ENCODE measurements at regions not wholly inside any gene's neighbourhood (a gene's known extent, or its start where the extent isn't known, plus 50 kb on each side); places are given as distances from the start of the nearest gene placed in this dataset.
A peak's percentile ranks its signal among the peaks of the same experiment; 100 is the strongest.
"Not testable (repeated sequence)": the region's sequence is repeated elsewhere in the genome, so short reads cannot be mapped to it uniquely, and the experiment has no call there.

GRCh38 chr1:171397851-171398469 is 84.0 kb downstream of the FMO4 start:
- no peak for DNase-seq (ENCODE audit: low read depth)

GRCh38 chr1:171403393-171403792 is 81.9 kb upstream of the PRRC2C start:
- DNase-seq (ENCODE audit: low read depth): peak; percentile 32

DNA sequence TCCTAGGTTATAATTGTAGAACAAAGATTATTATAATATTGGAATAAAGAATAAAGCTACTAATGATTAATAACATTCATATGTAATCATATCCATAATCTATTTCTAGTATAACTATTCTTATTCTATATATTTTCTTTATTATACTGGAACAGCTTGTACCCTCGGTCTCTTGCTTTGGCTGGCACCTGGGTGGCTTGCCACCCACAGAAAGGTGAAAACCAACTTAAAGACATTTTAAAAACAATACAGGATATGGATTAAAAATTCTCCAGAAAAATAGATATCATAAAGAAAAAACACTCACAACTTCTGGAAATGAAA is 80.0 kb upstream of the PRRC2C start:
- no peak for DNase-seq (ENCODE audit: low read depth)

DNA sequence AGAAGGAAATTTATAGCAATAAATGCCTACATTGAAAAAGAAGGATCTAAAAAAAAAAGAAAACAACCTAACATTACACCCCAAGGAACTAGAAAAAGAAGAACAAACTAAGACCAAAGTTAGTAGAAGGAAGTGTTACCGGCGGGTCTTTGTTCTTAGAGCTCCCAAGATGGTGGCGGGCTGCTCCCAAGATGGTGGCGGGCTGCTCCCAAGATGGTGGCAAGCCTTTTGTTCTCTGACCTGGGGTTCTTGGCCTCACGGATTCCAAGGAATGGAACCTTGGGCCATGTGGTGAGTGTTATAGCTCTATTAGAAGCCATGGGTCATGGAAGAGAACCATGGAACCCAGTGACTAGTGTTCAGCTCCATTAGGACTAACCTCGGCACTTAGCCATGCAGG is 71.8 kb upstream of the PRRC2C start:
- not testable (repeated sequence) for DNase-seq (ENCODE audit: low read depth)

DNA sequence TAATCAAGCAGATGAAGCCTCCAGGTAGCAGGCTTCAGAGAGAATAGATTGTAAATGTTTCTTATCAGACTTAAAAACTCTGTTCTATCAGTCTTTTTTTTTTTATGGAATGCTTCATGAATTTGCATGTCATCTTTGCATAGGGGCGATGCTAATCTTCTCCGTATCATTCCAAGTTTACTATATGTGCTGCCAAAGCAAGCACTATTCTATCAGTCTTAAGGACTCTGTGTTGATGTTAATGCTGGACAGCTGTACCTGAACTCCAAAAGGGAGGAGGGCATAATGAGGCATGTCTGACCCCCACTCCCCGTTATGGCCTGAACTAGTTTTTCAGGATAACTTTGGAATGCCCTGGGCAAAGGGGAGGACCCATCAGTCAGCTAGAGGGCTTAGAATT is 66.8 kb upstream of the PRRC2C start:
- DNase-seq (ENCODE audit: low read depth): no peak

GRCh38 chr1:171420810-171421209 is 64.5 kb upstream of the PRRC2C start:
- DNase-seq (ENCODE audit: low read depth): no peak

DNA sequence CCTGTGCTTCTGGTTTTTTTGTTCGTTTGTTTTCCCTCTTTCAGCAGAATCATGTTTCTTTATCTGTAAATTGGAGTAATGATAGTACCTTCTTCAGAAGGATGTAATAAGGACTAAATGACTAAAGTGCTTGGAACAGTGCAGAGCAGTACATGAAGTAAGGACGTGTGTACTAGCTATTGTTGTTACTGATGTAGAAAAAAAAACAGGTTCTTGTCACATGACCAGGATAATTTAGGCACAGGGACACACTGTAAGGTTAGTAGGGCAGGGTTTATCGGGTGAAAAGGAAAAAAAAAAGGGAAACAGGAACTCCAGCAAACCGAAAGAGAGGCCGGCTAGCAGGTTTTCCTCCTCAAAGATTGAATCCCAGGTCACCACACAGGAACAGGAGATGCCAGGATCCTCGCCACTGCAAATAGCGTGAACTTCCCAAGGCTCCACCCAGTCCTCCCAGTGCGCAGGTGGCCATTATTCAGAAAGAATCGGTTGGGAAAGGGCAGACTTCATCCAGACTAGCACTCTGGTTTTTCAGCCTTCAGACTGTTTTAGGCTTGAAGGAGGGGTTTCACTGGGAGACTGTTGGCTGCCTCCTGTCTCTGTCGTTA is 63.8 kb upstream of the PRRC2C start:
- no peak for DNase-seq (ENCODE audit: low read depth)

DNA sequence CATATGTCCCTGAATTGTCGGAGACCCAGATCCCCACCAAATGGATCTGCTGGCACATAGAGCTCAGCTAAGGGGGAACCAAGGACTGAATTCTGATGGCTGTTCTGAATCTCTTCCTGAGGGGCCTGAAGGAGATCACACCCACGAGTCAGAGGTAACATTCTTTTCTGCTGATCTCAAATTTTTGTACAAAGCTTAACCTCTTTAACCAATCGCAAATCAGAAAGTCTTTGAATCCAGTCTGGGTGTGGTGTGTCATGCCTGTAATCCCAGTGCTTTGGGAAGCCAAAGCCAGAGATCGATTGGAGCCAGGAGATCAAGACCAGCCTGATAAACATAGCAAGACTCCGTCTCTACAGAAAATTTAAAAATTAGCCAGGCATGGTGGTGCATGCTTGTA is 62.8 kb upstream of the PRRC2C start:
- no peak for DNase-seq (ENCODE audit: low read depth)

DNA sequence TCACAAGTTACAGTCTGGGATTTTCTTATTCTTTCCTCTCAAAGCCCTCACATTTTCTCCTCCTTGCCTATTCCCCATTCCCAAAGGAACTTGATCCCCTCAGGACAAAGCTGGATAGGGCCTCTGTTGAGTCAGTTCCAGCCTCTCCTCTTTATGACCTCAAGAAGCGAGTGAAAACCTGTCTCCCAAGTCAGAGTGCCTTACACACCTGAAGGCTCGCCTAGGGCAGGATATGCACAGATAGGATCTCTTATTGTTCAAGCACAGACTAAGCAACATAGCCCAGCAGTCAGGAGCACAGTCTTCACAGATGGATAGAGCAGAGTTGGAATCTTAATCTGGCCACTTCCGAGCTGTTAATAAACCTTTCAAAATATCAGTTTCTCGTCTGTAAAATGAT is 60.8 kb upstream of the PRRC2C start:
- no peak for DNase-seq (ENCODE audit: low read depth)

DNA sequence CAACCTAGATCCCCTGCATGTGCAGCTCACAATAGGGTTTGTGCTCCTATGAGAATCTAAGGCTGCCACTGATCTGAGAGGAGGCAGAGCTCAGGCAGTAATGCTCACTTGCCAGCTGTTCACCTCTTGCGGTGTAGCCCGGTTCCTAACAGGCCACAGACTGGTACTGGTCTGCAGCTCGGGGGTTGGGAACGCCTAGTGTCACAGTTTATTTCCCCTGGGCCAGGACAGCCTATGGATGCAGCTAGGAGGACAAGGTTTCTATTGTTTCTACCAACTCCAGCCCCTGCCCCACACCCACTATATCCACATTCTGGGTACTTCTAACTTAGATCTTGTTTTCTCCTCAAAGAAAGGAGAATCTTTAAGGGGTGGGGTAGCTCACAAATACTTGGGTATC is 58.7 kb upstream of the PRRC2C start:
- no peak for DNase-seq (ENCODE audit: low read depth)

DNA sequence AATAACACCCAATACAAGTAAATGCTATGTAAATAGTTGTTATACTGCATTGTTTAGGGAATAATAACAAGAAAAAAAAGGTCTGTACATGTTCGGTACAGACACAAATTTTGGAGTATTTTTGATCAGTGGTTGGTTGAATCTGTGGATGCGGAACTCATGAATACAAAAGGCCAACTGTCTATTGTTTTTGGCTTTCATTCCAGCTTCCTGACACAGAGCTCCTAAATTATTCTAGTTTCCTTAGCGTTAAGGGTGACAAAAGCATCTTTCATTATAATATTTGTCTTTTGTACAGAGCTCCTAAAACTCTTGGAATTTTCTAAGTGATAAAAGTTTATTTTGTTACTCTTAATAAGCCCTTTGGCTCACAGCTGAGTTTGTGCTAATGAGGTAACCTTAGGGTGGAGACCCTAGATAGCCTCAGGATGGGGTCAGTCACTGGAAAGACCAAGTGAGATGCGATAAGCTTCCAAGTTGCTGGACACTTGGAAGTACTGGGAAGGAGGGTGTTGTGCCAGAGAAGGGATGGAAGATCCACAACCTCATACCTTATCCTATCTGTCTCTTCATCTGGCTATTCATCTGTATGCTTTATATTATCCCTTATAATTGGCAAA is 57.4 kb upstream of the PRRC2C start:
- DNase-seq (ENCODE audit: low read depth): no peak

DNA sequence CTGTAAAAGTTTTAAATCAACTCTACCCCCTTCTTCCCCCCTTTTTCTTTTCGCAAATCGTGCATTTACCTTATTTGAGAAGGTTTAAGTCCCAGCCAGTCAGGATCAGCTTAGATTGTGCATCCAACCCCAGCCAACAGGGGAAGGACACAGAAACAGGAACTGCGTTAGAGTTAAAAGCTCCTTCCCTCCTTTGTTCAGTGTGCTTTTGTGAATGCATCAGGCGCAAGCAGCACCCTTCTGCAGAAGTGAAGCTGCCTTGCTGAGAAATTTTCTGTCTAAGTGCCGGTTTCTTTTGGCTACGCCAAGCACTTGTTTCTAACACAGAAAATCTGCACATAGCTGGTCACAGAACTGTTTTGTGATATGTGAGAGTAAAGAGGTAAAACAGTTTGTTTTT is 56.2 kb upstream of the PRRC2C start:
- DNase-seq (ENCODE audit: low read depth): no peak

GRCh38 chr1:171431994-171432393 is 53.3 kb upstream of the PRRC2C start:
- DNase-seq (ENCODE audit: low read depth): no peak

GRCh38 chr1:171432473-171432872 is 52.9 kb upstream of the PRRC2C start:
- no peak for DNase-seq (ENCODE audit: low read depth)

GRCh38 chr1:171433451-171433850 is 51.9 kb upstream of the PRRC2C start:
- DNase-seq (ENCODE audit: low read depth): no peak

GRCh38 chr1:171434717-171435346 is 50.5 kb upstream of the PRRC2C start:
- DNase-seq (ENCODE audit: low read depth): peak; percentile 64
